Activated naive CD4-positive, alpha-beta T cell treated with anti-CD3 and anti-CD28 coated beads, Interleukin-2, amount 10 ng/mL, durations not matched to agents 7 days and 5 days (primary cell): ENCODE measurements at regions not wholly inside any gene's neighbourhood (a gene's known extent, or its start where the extent isn't known, plus 50 kb on each side); places are given as distances from the start of the nearest gene placed in this dataset.

Experiments
- CTCF ChIA-PET: fragments of 350-600 bp; sonication (Branson Sonifier 250); formaldehyde crosslinking; loops from one replicate; lab custom pipeline; 2021; ENCODE audit warnings: antibody characterized with exemption; lab: Charles Lee
- DNase-seq: peaks from one replicate; pipeline ENCODE4 v3.0.0-alpha.2; 2020
- H3K27ac Mint-ChIP-seq: one replicate; pipeline ENCODE4 v1.8.0; 2021; ENCODE audit warnings: mild to moderate bottlenecking, moderate library complexity, mixed read lengths
- H3K27me3 Mint-ChIP-seq: one replicate; pipeline ENCODE4 v1.8.0; 2021; ENCODE audit warnings: mild to moderate bottlenecking, mixed read lengths
- H3K36me3 Mint-ChIP-seq: one replicate; pipeline ENCODE4 v1.8.0; 2021; ENCODE audit warnings: mixed read lengths
- H3K4me1 Mint-ChIP-seq: one replicate; pipeline ENCODE4 v1.8.0; 2021; ENCODE audit warnings: mixed read lengths
- H3K4me3 Mint-ChIP-seq: one replicate; pipeline ENCODE4 v1.8.0; 2021; ENCODE audit warnings: mild to moderate bottlenecking, moderate library complexity, mixed read lengths
- H3K9me3 Mint-ChIP-seq: one replicate; pipeline ENCODE4 v1.8.0; 2021; ENCODE audit warnings: mixed read lengths

DNA sequence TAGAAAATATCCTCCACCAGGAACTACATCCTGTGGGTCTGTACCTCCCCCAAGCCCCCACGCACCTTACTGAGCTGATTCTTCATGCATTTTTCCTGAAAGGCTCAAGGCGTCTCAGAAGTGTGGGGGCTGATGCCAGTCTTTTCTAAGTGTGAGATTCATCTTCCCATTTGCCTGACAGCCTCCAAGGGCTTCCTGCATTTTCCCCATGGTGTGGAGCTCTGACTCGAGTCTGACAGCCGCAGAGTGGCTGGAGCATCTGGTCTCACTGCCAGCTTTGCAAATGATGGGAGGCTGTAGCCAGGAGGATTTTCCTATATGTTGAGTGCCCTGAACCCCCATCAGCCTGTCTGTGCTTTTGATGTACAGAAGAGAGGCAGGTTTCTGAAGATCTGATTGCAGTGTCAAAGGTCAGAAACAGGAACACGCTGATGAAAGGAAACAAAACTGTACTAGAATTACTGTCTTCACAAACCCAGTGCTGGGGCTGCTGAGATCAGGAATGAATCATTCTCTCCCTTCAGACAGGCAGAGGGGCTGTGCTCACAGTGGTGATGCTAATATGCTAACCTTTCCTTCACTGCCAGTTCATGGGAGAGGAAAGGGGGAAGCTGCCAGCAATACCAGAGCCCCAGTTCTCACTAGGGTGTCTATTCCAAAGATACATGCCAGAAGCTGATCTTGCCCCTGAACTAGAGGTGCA is 201.5 kb upstream of the C1orf174 start:
- H3K4me1 Mint-ChIP-seq = no peaks in the 10 kb centered on the region
- H3K27me3 Mint-ChIP-seq = no peaks in the 10 kb centered on the region
- H3K9me3 Mint-ChIP-seq = peaks cover 4% of the 10 kb centered on the region
- H3K27ac Mint-ChIP-seq = no peak overlapping the region
- no peak for DNase-seq
- H3K4me3 Mint-ChIP-seq = no peak overlapping the region
- CTCF ChIA-PET = no interaction called here
- H3K36me3 Mint-ChIP-seq = no peaks in the 10 kb centered on the region

DNA sequence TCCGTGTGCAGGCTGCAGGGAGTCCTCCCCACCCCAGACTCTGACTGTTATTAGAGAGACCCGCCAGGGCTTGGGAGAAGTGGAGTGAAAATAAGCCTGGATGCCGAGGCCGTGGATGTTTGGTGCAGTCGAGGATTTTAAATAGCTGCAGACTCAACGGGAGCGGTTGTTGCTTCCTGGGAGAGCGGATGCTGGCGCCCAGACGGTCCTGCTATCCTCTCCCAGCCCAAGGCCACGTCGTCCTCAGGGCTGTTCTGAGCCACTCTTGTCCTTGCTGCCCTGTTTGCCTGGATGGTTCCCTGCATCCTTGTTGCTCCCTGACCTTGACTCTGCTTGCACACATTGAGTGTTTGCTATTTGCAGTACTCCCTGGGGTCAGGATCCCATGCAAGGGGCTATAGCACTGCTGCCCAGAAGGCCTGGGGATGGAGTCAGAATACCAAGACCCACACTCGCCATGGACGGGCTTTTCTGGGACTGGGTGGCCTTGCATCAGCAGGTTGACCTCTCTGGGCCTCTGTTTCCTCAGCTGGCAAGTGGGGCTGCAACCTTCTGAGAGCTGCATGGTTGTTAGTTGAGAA is 205.3 kb upstream of the C1orf174 start:
- Mint-ChIP-seq H3K4me1 (no peaks in the 10 kb centered on the region), H3K9me3 (peaks cover 3% of the 10 kb centered on the region), H3K27me3 (no peaks in the 10 kb centered on the region), H3K27ac (no peak overlapping the region), H3K36me3 (no peaks in the 10 kb centered on the region), H3K4me3 (no peak overlapping the region)
- CTCF ChIA-PET = no interaction called here
- no peak for DNase-seq

DNA sequence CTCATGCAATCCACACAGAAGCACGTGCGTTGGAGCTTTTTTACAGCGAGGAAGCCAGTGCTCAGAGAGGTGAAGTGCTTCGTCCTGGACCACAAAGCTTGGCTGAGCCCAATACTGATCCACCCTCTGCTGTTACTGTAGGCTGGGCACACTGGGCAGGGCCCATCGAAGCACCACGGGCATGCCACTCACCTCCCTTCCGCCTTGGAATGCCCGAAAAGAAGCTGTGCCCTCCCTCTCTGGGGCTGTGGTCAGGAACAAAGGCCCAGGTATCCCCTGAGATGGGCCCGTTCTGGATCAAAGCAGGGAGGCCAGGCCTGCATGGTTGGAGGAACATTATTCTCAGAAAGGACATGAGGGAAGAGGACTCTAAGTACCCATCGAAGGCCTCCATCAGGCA is 206.7 kb upstream of the C1orf174 start:
- Mint-ChIP-seq H3K27ac (no peak overlapping the region), H3K9me3 (peaks cover 3% of the 10 kb centered on the region), H3K27me3 (no peaks in the 10 kb centered on the region), H3K4me1 (no peaks in the 10 kb centered on the region), H3K4me3 (no peak overlapping the region), H3K36me3 (no peaks in the 10 kb centered on the region)
- no peak for DNase-seq
- CTCF ChIA-PET = no interaction called here

DNA sequence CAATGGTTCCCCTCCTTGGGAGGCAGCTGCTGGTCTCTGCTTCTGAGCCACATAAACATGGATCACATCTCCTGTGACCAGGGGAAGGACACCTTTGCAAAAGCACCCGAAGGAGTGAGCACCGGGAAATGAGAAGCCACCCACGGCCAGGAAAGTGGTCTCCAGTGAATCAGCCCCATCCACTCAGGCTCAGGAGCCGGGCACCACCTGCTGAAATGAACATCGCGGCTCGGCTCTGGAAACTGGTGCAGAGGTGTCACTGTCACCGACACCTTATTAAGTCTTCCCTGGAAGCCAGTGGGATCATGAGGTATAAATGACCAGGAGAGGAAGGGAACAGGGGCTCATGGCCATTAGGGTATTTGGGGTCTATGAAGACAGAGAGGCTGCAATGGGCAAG is 207.2 kb upstream of the C1orf174 start:
- no peaks in the 10 kb centered on the region for H3K36me3 Mint-ChIP-seq
- H3K4me3 Mint-ChIP-seq = no peak overlapping the region
- H3K4me1 Mint-ChIP-seq = no peaks in the 10 kb centered on the region
- CTCF ChIA-PET = no interaction called here
- no peak overlapping the region for H3K27ac Mint-ChIP-seq
- no peaks in the 10 kb centered on the region for H3K27me3 Mint-ChIP-seq
- peaks cover 3% of the 10 kb centered on the region for H3K9me3 Mint-ChIP-seq
- DNase-seq = no peak

DNA sequence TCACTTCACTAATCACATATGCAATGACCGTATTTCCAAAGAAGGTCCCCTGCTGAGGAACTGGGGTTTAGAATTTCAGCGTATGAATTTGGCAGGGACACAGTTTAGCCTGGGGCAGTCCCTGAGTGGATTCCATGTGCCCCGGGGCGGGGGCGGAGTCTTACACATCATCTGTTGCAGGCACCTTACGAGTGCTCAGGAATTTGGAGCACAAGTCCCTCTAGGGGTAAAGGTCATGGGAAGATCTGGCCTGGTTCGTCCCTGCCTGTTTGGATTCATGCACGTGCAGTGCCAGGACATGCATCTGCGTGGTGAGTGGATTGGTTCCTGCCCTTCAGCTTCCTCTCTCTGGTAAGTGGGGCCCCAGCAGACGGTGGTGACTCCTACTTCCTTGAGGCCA is 208.3 kb upstream of the C1orf174 start:
- Mint-ChIP-seq H3K27me3 (no peaks in the 10 kb centered on the region), H3K36me3 (no peaks in the 10 kb centered on the region), H3K4me1 (no peaks in the 10 kb centered on the region), H3K9me3 (peaks cover 3% of the 10 kb centered on the region), H3K4me3 (no peak overlapping the region), H3K27ac (no peak overlapping the region)
- CTCF ChIA-PET = no interaction called here
- DNase-seq = no peak

DNA sequence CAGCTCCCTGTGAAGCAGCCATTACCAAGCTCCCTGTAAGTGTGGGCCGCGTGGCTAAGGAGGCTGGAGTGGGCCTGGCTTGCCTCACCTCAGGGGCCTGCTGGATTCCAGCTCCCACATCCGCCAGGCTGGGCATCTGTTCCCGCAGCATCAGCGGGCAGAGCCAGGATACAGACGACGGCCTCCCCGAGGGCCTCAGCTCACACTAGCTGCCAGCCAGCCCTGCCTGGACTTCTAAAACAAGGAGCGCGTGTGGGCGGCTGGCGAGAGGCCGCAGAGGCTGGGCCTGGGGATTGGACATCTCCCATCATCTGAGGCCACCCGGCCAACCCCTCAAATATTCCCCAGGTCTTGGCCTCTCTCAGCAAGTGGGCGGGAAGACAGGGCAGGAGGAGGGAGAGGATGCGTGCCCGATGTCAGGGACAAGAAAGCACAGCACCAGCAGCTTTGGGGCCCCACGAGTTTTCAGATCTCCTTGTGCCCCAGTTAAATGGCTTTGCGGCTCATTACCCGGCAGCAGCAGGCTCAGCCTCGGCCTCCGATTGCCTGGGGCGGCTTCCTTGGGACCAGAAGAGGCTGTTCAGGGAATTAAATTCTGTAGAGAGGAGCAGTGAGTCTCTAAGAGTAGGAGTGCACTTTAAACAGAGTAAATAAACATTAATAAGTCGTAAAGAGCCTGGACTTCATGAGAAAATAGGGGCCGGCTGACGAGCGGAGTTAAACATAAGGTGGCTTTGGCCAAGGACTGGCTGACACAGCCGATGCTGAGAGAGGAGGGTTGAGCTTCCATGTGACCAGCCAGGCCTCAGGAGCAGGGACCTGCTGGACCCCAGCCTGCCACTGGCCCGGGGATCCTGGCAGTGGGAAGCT is 208.9 kb upstream of the C1orf174 start:
- Mint-ChIP-seq H3K4me3 (no peak overlapping the region), H3K36me3 (no peaks in the 10 kb centered on the region), H3K9me3 (peaks cover 5% of the 10 kb centered on the region), H3K27me3 (no peaks in the 10 kb centered on the region), H3K27ac (no peak overlapping the region), H3K4me1 (no peaks in the 10 kb centered on the region)
- CTCF ChIA-PET = no interaction called here
- no peak for DNase-seq

DNA sequence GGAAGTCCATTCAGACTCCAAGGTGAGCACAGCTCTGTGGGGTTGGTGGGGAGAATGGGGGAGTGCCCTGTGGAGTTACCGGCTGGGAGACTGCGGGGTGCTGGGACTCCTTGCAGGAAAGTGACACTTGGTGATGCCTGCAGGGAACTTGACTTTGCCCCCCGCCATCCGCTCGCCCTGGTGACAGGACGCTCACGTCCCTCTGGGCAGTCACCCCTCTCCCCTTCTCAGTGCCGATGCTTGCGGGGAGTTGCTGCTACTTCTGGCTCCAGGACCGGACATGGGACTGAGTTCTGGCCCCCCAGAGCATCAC is 209.5 kb upstream of the C1orf174 start:
- Mint-ChIP-seq H3K27me3 (no peaks in the 10 kb centered on the region), H3K36me3 (no peaks in the 10 kb centered on the region), H3K4me1 (no peaks in the 10 kb centered on the region), H3K9me3 (peaks cover 8% of the 10 kb centered on the region), H3K27ac (no peak overlapping the region), H3K4me3 (no peak overlapping the region)
- DNase-seq = peak; percentile 10
- CTCF ChIA-PET = no interaction called here

DNA sequence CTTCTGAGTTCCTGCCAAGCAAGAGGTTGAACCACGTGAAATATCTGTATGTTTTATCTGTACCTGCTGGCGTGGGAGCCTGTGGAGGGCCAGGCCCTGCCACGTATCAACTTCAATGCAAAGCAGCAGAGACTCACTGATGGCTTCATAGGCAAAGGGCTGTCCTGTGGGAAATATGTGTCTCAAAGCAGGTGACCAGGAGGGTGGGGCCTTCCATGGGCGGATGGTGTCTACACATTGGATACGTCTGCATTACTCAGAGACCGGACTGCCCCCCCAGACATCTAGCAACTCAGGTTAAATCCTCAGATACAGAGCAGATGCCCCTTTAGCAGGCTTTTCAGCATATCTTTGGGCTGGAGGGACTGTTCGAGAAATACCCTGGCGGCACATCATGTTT is 210.8 kb upstream of the C1orf174 start:
- DNase-seq = peak; percentile 3
- Mint-ChIP-seq H3K27ac (no peak overlapping the region), H3K4me1 (no peaks in the 10 kb centered on the region), H3K27me3 (no peaks in the 10 kb centered on the region), H3K9me3 (peaks cover 6% of the 10 kb centered on the region), H3K36me3 (no peaks in the 10 kb centered on the region), H3K4me3 (no peak overlapping the region)
- CTCF ChIA-PET = no interaction called here

DNA sequence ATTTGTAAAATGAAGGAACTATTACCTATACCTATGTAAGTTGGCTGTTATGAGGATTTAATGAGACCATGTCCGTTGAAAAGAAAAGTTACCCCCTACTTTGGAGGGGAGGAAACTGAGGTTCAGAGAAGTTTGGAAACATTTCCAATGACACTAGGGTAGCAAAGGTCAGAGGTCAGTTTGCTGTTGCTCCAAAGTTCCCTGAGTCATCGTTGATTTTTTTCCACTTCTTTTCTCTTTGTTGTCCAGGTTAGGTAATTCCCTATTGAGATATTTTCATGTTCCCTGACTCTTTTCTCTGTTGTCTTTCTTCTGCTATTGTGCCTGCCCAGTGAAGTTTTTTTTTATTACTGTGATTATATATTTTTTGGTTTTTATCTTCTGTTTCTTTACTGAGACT is 213.8 kb upstream of the C1orf174 start:
- H3K9me3 Mint-ChIP-seq = peaks cover 6% of the 10 kb centered on the region
- H3K27me3 Mint-ChIP-seq = no peaks in the 10 kb centered on the region
- no peaks in the 10 kb centered on the region for H3K4me1 Mint-ChIP-seq
- no peak overlapping the region for H3K27ac Mint-ChIP-seq
- H3K36me3 Mint-ChIP-seq = no peaks in the 10 kb centered on the region
- CTCF ChIA-PET = no interaction called here
- DNase-seq = no peak
- no peak overlapping the region for H3K4me3 Mint-ChIP-seq

DNA sequence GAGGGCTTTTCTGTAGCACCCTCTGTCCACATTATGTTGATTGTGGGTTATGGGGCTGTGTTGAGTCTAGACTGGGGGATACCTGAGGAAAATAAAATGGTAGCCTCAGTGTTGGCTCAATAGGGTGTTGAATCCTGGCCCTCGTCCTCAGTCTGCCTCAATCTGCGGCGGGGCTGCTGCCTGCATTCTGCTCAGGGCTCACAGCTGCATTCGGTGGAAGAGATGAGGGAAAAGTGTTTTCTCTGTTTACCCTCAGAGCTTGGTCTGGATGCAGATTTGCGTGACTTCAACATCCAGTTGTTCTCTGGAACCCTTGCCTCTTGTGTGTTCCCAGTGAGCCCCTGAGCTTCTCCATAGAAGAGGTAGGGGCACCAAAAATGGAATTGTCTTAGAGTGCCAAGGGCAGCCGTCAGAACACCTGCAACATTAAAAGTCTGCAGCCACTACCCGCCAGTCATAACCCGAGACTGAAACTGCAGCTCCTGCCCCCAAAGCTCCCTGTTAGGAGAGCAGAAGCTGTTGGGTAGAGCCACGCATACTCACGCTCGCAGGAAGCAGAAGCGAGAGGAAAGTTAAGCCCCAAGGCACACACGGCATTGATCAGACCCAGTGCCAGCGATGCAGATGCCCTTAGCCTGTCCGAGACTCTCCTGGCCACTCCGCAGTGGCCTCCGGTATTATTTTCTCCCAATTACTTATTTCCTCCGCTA is 215.3 kb upstream of the C1orf174 start:
- H3K36me3 Mint-ChIP-seq = no peaks in the 10 kb centered on the region
- peaks cover 6% of the 10 kb centered on the region for H3K9me3 Mint-ChIP-seq
- no peak overlapping the region for H3K4me3 Mint-ChIP-seq
- H3K27me3 Mint-ChIP-seq = no peaks in the 10 kb centered on the region
- no peak for DNase-seq
- H3K4me1 Mint-ChIP-seq = no peaks in the 10 kb centered on the region
- H3K27ac Mint-ChIP-seq = no peak overlapping the region
- CTCF ChIA-PET = no interaction called here

DNA sequence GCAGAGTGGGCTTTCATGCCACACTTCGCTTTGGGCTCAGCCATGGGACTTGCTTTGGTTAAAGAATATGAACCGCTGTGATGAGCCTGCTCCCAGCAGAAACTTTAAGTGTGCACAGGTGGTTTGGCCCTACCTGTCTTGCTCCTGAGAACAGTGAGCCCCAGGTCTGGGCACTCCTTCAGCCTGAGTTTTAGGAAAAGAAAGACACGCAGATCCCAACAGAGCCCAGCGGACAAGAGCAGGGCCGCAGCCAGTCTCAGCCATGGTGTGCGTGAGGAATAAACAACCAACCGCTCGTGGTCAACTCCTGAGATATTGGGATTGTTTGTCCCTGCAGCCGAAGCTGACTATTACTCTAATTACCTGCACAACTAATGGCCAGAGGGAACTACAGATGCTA is 217.1 kb upstream of the C1orf174 start:
- no peak overlapping the region for H3K27ac Mint-ChIP-seq
- no peaks in the 10 kb centered on the region for H3K4me1 Mint-ChIP-seq
- H3K36me3 Mint-ChIP-seq = no peaks in the 10 kb centered on the region
- H3K4me3 Mint-ChIP-seq = no peak overlapping the region
- no peaks in the 10 kb centered on the region for H3K27me3 Mint-ChIP-seq
- peaks cover 6% of the 10 kb centered on the region for H3K9me3 Mint-ChIP-seq
- DNase-seq = no peak
- CTCF ChIA-PET = no interaction called here

DNA sequence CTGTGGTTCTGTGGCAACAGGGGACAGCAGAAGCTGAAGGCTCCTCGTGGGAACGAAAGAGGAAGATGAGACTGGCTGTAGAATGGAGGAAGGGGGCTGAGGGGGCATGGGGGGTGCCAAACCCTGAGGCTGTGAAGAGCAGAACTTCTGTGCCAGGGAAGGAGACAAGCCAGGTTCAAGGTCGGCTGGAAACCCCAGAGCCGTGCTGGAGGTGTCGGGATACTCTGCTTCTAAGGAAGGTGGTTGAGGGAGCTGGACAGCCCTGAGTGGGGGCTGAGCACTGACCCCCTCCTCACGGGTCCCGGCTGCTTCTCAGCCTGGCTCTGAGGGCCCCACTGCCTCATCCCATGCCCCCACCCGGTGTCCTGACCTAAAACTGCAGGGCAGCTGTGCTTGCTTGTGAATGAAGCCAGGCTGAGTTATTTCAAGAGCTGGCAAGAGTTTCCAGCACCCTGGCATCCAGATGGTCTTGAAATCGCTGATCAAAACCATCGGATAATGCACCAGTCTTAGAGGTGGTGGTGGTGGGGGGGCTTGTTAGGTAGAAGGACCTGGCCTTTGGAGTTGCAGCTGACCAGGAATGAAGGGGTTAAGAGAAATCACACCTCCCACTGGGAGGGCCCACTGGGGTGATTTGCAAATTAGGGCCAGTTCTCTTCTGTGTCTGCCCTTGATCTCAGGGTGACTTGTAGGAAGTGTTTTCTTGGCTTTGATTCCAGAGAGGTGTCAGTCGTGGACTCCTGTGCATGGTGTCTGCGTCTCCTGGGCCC is 218.9 kb upstream of the C1orf174 start:
- no peaks in the 10 kb centered on the region for H3K4me1 Mint-ChIP-seq
- H3K36me3 Mint-ChIP-seq = no peaks in the 10 kb centered on the region
- no peak for DNase-seq
- no peak overlapping the region for H3K4me3 Mint-ChIP-seq
- no peaks in the 10 kb centered on the region for H3K27me3 Mint-ChIP-seq
- CTCF ChIA-PET = no interaction called here
- no peak overlapping the region for H3K27ac Mint-ChIP-seq
- peaks cover 4% of the 10 kb centered on the region for H3K9me3 Mint-ChIP-seq

DNA sequence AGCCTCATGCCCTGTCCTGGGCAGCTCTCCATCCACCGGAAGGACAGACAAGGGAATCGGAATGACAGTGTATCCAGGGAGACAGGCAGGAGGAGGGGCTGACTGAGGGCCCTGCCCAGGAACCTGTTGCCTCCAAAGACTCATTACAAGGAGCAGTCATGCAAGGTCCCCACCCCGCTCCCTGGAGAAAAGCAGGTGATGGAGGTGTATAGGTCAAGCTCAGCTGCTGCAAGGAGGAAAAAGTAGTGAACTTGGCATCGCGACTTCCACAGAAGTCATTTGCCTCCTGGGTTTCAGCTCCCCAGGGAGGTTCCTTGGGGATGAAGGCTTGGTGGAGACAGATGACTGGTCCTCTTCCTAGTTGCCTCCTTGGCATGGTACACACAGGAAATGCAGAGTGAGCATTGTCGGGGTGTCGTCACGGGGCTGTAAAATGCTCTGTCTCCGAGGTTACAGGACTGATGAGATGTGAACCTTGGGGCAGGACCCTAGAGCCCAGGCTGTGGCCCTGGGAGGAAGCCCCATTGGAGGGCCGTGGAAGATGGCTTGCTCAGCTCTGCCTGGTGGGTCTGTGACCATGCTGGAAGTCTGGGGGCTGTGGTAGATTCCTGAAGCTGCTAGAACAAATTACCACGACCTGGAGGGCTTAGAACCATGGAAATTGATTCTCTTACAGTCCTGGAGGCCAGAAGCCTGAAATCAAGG is 219.6 kb upstream of the C1orf174 start:
- H3K27me3 Mint-ChIP-seq = no peaks in the 10 kb centered on the region

More for the DNA sequence above, 219.6 kb upstream of the C1orf174 start:
- Mint-ChIP-seq H3K9me3 (no peaks in the 10 kb centered on the region), H3K4me1 (no peaks in the 10 kb centered on the region), H3K4me3 (no peak overlapping the region), H3K27ac (no peak overlapping the region), H3K36me3 (no peaks in the 10 kb centered on the region)
- CTCF ChIA-PET = no interaction called here
- no peak for DNase-seq
